Activated naive CD8-positive, alpha-beta T cell treated with anti-CD3 and anti-CD28 coated beads for 36 hours (primary cell): ENCODE measurements at regions not wholly inside any gene's neighbourhood (a gene's known extent, or its start where the extent isn't known, plus 50 kb on each side); places are given as distances from the start of the nearest gene placed in this dataset.
"Not testable (repeated sequence)": the region's sequence is repeated elsewhere in the genome, so short reads cannot be mapped to it uniquely, and the experiment has no call there.

Experiments used
- DNase-seq: peaks from one replicate; pipeline ENCODE4 v3.0.0; 2021
- H3K27ac Mint-ChIP-seq: one replicate; pipeline ENCODE4 v1.8.0; 2022; ENCODE audit warnings: mild to moderate bottlenecking, moderate library complexity, mixed read lengths
- H3K27me3 Mint-ChIP-seq: one replicate; pipeline ENCODE4 v1.8.0; 2022; ENCODE audit warnings: mild to moderate bottlenecking, mixed read lengths
- H3K36me3 Mint-ChIP-seq: one replicate; pipeline ENCODE4 v1.8.0; 2021; ENCODE audit warnings: mild to moderate bottlenecking, mixed read lengths
- H3K4me1 Mint-ChIP-seq: one replicate; pipeline ENCODE4 v1.8.0; 2021; ENCODE audit warnings: mixed read lengths
- H3K4me3 Mint-ChIP-seq: one replicate; pipeline ENCODE4 v1.8.0; 2022; ENCODE audit warnings: mild to moderate bottlenecking, moderate library complexity, mixed read lengths
- H3K9me3 Mint-ChIP-seq: one replicate; pipeline ENCODE4 v1.8.0; 2022; ENCODE audit warnings: mixed read lengths

- H3K27ac Mint-ChIP-seq, result no peak overlapping the region
- no peak for DNase-seq
- no peak overlapping the region for H3K4me3 Mint-ChIP-seq
- no peaks in the 10 kb centered on the region for H3K36me3 Mint-ChIP-seq
- no peaks in the 10 kb centered on the region for H3K9me3 Mint-ChIP-seq
- no peaks in the 10 kb centered on the region for H3K27me3 Mint-ChIP-seq
- H3K4me1 Mint-ChIP-seq, result no peaks in the 10 kb centered on the region
These were observed 150.2 kb downstream of the TTC6 start for GRCh38 chr14:37745657-37746056.

- Mint-ChIP-seq H3K4me1 (no peaks in the 10 kb centered on the region), H3K27me3 (no peaks in the 10 kb centered on the region), H3K27ac (no peak overlapping the region), H3K9me3 (no peaks in the 10 kb centered on the region), H3K36me3 (no peaks in the 10 kb centered on the region), H3K4me3 (no peak overlapping the region)
- DNase-seq, result no peak
These were observed 150.9 kb downstream of the TTC6 start for GRCh38 chr14:37746140-37746832.

- DNase-seq, result no peak
- H3K4me3 Mint-ChIP-seq, result no peak overlapping the region
- no peak overlapping the region for H3K27ac Mint-ChIP-seq
- no peaks in the 10 kb centered on the region for H3K36me3 Mint-ChIP-seq
- H3K4me1 Mint-ChIP-seq, result no peaks in the 10 kb centered on the region
- no peaks in the 10 kb centered on the region for H3K27me3 Mint-ChIP-seq
- peaks cover 2% of the 10 kb centered on the region for H3K9me3 Mint-ChIP-seq
These were observed 158.0 kb downstream of the TTC6 start for GRCh38 chr14:37753459-37753858.

GRCh38 chr14:37760275-37760674 lies 164.8 kb downstream of the TTC6 start:
- DNase-seq, H3K27ac Mint-ChIP-seq, H3K27me3 Mint-ChIP-seq, H3K4me1 Mint-ChIP-seq, H3K4me3 Mint-ChIP-seq, H3K36me3 Mint-ChIP-seq: not testable (repeated sequence)
- H3K9me3 Mint-ChIP-seq, result peaks cover 14% of the 10 kb centered on the region

- Mint-ChIP-seq H3K27me3 (no peaks in the 10 kb centered on the region), H3K27ac (no peak overlapping the region), H3K36me3 (no peaks in the 10 kb centered on the region), H3K9me3 (peaks cover 17% of the 10 kb centered on the region), H3K4me1 (no peaks in the 10 kb centered on the region), H3K4me3 (no peak overlapping the region)
- no peak for DNase-seq
These were observed 167.8 kb downstream of the TTC6 start for GRCh38 chr14:37763266-37763665.

GRCh38 chr14:37772283-37772682 lies 176.9 kb downstream of the TTC6 start:
- H3K4me3 Mint-ChIP-seq, H3K36me3 Mint-ChIP-seq, H3K27ac Mint-ChIP-seq, DNase-seq, H3K9me3 Mint-ChIP-seq, H3K27me3 Mint-ChIP-seq, H3K4me1 Mint-ChIP-seq: not testable (repeated sequence)

GRCh38 chr14:37776791-37777499 lies 181.5 kb downstream of the TTC6 start:
- H3K36me3 Mint-ChIP-seq, result no peaks in the 10 kb centered on the region
- no peak overlapping the region for H3K4me3 Mint-ChIP-seq
- H3K27ac Mint-ChIP-seq, result no peak overlapping the region
- no peak for DNase-seq
- H3K27me3 Mint-ChIP-seq, result no peaks in the 10 kb centered on the region
- H3K9me3 Mint-ChIP-seq, result peaks cover 8% of the 10 kb centered on the region
- H3K4me1 Mint-ChIP-seq, result no peaks in the 10 kb centered on the region

- H3K9me3 Mint-ChIP-seq, result peaks cover 10% of the 10 kb centered on the region
- no peak overlapping the region for H3K4me3 Mint-ChIP-seq
- no peaks in the 10 kb centered on the region for H3K36me3 Mint-ChIP-seq
- no peaks in the 10 kb centered on the region for H3K4me1 Mint-ChIP-seq
- no peak overlapping the region for H3K27ac Mint-ChIP-seq
- H3K27me3 Mint-ChIP-seq, result no peaks in the 10 kb centered on the region
- no peak for DNase-seq
These were observed 182.9 kb downstream of the TTC6 start for GRCh38 chr14:37778135-37778943.

GRCh38 chr14:37779480-37779879 lies 184.1 kb downstream of the TTC6 start:
- H3K27me3 Mint-ChIP-seq, result no peaks in the 10 kb centered on the region
- peaks cover 12% of the 10 kb centered on the region for H3K9me3 Mint-ChIP-seq
- no peaks in the 10 kb centered on the region for H3K36me3 Mint-ChIP-seq
- H3K4me3 Mint-ChIP-seq, result no peak overlapping the region
- H3K4me1 Mint-ChIP-seq, result no peaks in the 10 kb centered on the region
- H3K27ac Mint-ChIP-seq, result no peak overlapping the region
- no peak for DNase-seq

- H3K36me3 Mint-ChIP-seq, DNase-seq, H3K4me1 Mint-ChIP-seq, H3K4me3 Mint-ChIP-seq, H3K27me3 Mint-ChIP-seq, H3K27ac Mint-ChIP-seq: not testable (repeated sequence)
- H3K9me3 Mint-ChIP-seq, result peaks cover 12% of the 10 kb centered on the region
These were observed 185.3 kb downstream of the TTC6 start for GRCh38 chr14:37780731-37781130.

GRCh38 chr14:37784203-37784826 lies 188.9 kb downstream of the TTC6 start:
- not testable (repeated sequence) for DNase-seq, H3K4me3 Mint-ChIP-seq, H3K9me3 Mint-ChIP-seq, H3K27ac Mint-ChIP-seq, H3K36me3 Mint-ChIP-seq, H3K27me3 Mint-ChIP-seq, H3K4me1 Mint-ChIP-seq

GRCh38 chr14:37784827-37785223 lies 189.4 kb downstream of the TTC6 start:
- not testable (repeated sequence) for H3K4me1 Mint-ChIP-seq, H3K4me3 Mint-ChIP-seq, DNase-seq, H3K27me3 Mint-ChIP-seq, H3K27ac Mint-ChIP-seq, H3K9me3 Mint-ChIP-seq, H3K36me3 Mint-ChIP-seq

GRCh38 chr14:37785298-37785697 lies 189.9 kb downstream of the TTC6 start:
- not testable (repeated sequence) for H3K4me3 Mint-ChIP-seq, H3K36me3 Mint-ChIP-seq, DNase-seq, H3K27me3 Mint-ChIP-seq, H3K9me3 Mint-ChIP-seq, H3K27ac Mint-ChIP-seq, H3K4me1 Mint-ChIP-seq

- not testable (repeated sequence) for H3K27ac Mint-ChIP-seq, H3K4me1 Mint-ChIP-seq, H3K27me3 Mint-ChIP-seq, H3K9me3 Mint-ChIP-seq, H3K36me3 Mint-ChIP-seq, H3K4me3 Mint-ChIP-seq, DNase-seq
These were observed 190.7 kb downstream of the TTC6 start for GRCh38 chr14:37786114-37786625.

- no peak overlapping the region for H3K27ac Mint-ChIP-seq
- H3K9me3 Mint-ChIP-seq, result peaks cover 3% of the 10 kb centered on the region
- H3K36me3 Mint-ChIP-seq, result no peaks in the 10 kb centered on the region
- no peaks in the 10 kb centered on the region for H3K27me3 Mint-ChIP-seq
- DNase-seq, result no peak
- H3K4me1 Mint-ChIP-seq, result no peaks in the 10 kb centered on the region
- H3K4me3 Mint-ChIP-seq, result no peak overlapping the region
These were observed 192.6 kb downstream of the TTC6 start for GRCh38 chr14:37787879-37788494.
